OCI-LY1 (cell line): ENCODE measurements at regions not wholly inside any gene's neighbourhood (a gene's known extent, or its start where the extent isn't known, plus 50 kb on each side); places are given as distances from the start of the nearest gene placed in this dataset.

Source experiments
- H2AFZ ChIP-seq: fragments of 200-600 bp; sonication (generic), shearing (Covaris generic); 2 replicates; pipeline ENCODE4 v1.6.0; 2014; ENCODE audit warnings: antibody characterized with exemption, mild to moderate bottlenecking, low read length
- H3F3A ChIP-seq: fragments of 200-600 bp; sonication (generic), shearing (Covaris generic); 2 replicates; pipeline ENCODE4 v1.6.0; 2014; ENCODE audit warnings: mild to moderate bottlenecking, antibody characterized with exemption, low read length, moderate library complexity; ENCODE audit not compliant: insufficient read depth
- H3K27ac ChIP-seq: fragments of 200-600 bp; sonication (generic); 2 replicates; pipeline ENCODE4 v1.5.1; 2014; ENCODE audit warnings: low read length, mixed run types, mild to moderate bottlenecking, low read depth; ENCODE audit not compliant: poor library complexity, severe bottlenecking
- H3K27me3 ChIP-seq: fragments of 200-600 bp; sonication (generic); 2 replicates; pipeline ENCODE4 v1.6.0; 2014; ENCODE audit warnings: antibody characterized with exemption, mild to moderate bottlenecking, low read length, moderate library complexity; ENCODE audit not compliant: insufficient read depth
- H3K36me3 ChIP-seq: fragments of 200-600 bp; sonication (generic); 2 replicates; pipeline ENCODE4 v1.6.1; 2014; ENCODE audit warnings: mild to moderate bottlenecking, antibody characterized with exemption, low read length, moderate library complexity, mixed read lengths; ENCODE audit not compliant: insufficient read depth
- H3K4me1 ChIP-seq: fragments of 200-600 bp; sonication (generic); 2 replicates; pipeline ENCODE4 v1.5.1; 2014; ENCODE audit warnings: mild to moderate bottlenecking, low read length, moderate library complexity; ENCODE audit not compliant: insufficient read depth, severe bottlenecking
- H3K4me2 ChIP-seq: fragments of 200-600 bp; sonication (generic), shearing (Covaris generic); 2 replicates; pipeline ENCODE4 v1.6.1; 2014; ENCODE audit warnings: low read length
- H3K4me3 ChIP-seq: fragments of 200-600 bp; sonication (generic); 2 replicates; pipeline ENCODE4 v1.5.1; 2014; ENCODE audit warnings: low read length, low read depth, mild to moderate bottlenecking, mixed read lengths; ENCODE audit not compliant: poor library complexity, severe bottlenecking
- H3K79me2 ChIP-seq: fragments of 200-600 bp; shearing (Covaris generic); 2 replicates; pipeline ENCODE4 v1.6.1; 2016; ENCODE audit warnings: mixed run types, low read length, mixed read lengths; ENCODE audit not compliant: insufficient read depth
- H3K9ac ChIP-seq: fragments of 200-600 bp; sonication (generic), shearing (Covaris generic); 2 replicates; pipeline ENCODE4 v1.6.1; 2014; ENCODE audit warnings: mild to moderate bottlenecking, low read length, mixed read lengths
- H3K9me2 ChIP-seq: fragments of 200-600 bp; sonication (generic), shearing (Covaris generic); 2 replicates; pipeline ENCODE4 v1.6.1; 2014; ENCODE audit warnings: low read depth, mild to moderate bottlenecking, low read length, mixed read lengths
- H3K9me3 ChIP-seq: fragments of 200-600 bp; shearing (Covaris generic); 2 replicates; pipeline ENCODE4 v1.6.1; 2014; ENCODE audit warnings: low read length, mixed read lengths
- H4K20me1 ChIP-seq: fragments of 200-600 bp; sonication (generic), shearing (Covaris generic); 2 replicates; pipeline ENCODE4 v1.6.0; 2016; ENCODE audit warnings: mild to moderate bottlenecking, low read length; ENCODE audit not compliant: insufficient read depth
- CTCF ChIP-seq: fragments of 200-600 bp; sonication (generic), shearing (Covaris generic); IDR thresholded peaks from 2 replicates; pipeline ENCODE4 v1.5.1; 2017; ENCODE audit warnings: mild to moderate bottlenecking, antibody characterized with exemption, low read length, moderate library complexity, mixed read lengths
- EZH2 ChIP-seq: fragments of 200-600 bp; sonication (generic), shearing (Covaris generic); IDR thresholded peaks from 2 replicates; pipeline ENCODE4 v1.8.0; 2017; ENCODE audit warnings: borderline replicate concordance, mixed run types, mild to moderate bottlenecking, antibody characterized with exemption, low read length, moderate library complexity, mixed read lengths

- no peak overlapping the region for H3K9ac ChIP-seq
- no peaks in the 10 kb centered on the region for H3K9me2 ChIP-seq
- H3K4me3 ChIP-seq = no peak overlapping the region
- no peaks in the 10 kb centered on the region for H3K4me1 ChIP-seq
- no peaks in the 10 kb centered on the region for H3K79me2 ChIP-seq
- no peaks in the 10 kb centered on the region for H3K9me3 ChIP-seq
- H2AFZ ChIP-seq = no peak overlapping the region
- H4K20me1 ChIP-seq = no peaks in the 10 kb centered on the region
- no peaks in the 10 kb centered on the region for H3K27me3 ChIP-seq
- H3K27ac ChIP-seq = no peak overlapping the region
- no peak overlapping the region for H3K4me2 ChIP-seq
- no peak for TF ChIP-seq EZH2
- no peak for TF ChIP-seq CTCF
- H3F3A ChIP-seq = no peaks in the 10 kb centered on the region
- H3K36me3 ChIP-seq = no peaks in the 10 kb centered on the region
Measured at GRCh38 chr11:87961606-87962005, 213.6 kb downstream of the RAB38 start.

GRCh38 chr11:87957961-87958360 lies 217.3 kb downstream of the RAB38 start:
- H3K4me3 ChIP-seq = no peak overlapping the region
- H3F3A ChIP-seq = no peaks in the 10 kb centered on the region
- no peaks in the 10 kb centered on the region for H3K27me3 ChIP-seq
- H3K9ac ChIP-seq = no peak overlapping the region
- TF ChIP-seq CTCF = no peak
- no peaks in the 10 kb centered on the region for H3K79me2 ChIP-seq
- H3K36me3 ChIP-seq = no peaks in the 10 kb centered on the region
- no peaks in the 10 kb centered on the region for H3K4me1 ChIP-seq
- H3K9me3 ChIP-seq = no peaks in the 10 kb centered on the region
- no peak overlapping the region for H3K4me2 ChIP-seq
- H2AFZ ChIP-seq = no peak overlapping the region
- no peaks in the 10 kb centered on the region for H3K9me2 ChIP-seq
- no peak overlapping the region for H3K27ac ChIP-seq
- no peaks in the 10 kb centered on the region for H4K20me1 ChIP-seq

GRCh38 chr11:87954476-87954875 lies 220.8 kb downstream of the RAB38 start:
- no peak overlapping the region for H2AFZ ChIP-seq
- H3K79me2 ChIP-seq = no peaks in the 10 kb centered on the region
- no peaks in the 10 kb centered on the region for H3K36me3 ChIP-seq
- no peak overlapping the region for H3K4me3 ChIP-seq
- TF ChIP-seq CTCF (no peak), EZH2 (no peak)
- no peaks in the 10 kb centered on the region for H3K4me1 ChIP-seq
- no peak overlapping the region for H3K9ac ChIP-seq
- no peaks in the 10 kb centered on the region for H3K9me3 ChIP-seq
- no peak overlapping the region for H3K4me2 ChIP-seq
- no peaks in the 10 kb centered on the region for H3K27me3 ChIP-seq
- H3K9me2 ChIP-seq = no peaks in the 10 kb centered on the region
- no peaks in the 10 kb centered on the region for H4K20me1 ChIP-seq
- H3F3A ChIP-seq = no peaks in the 10 kb centered on the region
- H3K27ac ChIP-seq = no peak overlapping the region
